ENCODE measurements at regions not wholly inside any gene's neighbourhood (a gene's known extent, or its start where the extent isn't known, plus 50 kb on each side); places are given as distances from the start of the nearest gene placed in this dataset.

DNA sequence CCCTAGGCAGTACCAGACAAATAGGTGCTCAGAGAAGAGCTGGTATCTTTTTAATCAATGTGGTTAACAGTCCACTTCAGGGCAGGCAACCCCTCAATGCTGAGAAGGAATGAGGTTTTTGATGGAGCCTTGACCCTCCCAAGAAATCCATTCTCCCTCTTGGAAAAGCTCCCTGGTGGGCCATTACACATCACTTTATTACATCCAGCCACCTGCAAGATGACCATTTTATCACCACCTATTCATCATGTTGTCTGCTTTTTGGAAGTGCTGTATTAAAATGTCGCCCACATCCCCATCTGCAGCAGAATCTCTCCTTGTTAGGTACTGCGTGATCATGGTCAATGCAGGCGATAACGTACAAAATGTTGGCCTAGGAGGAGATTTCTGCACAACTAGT is 614.7 kb upstream of the TMEM132C start:
- TF ChIP-seq, protein P1, sequence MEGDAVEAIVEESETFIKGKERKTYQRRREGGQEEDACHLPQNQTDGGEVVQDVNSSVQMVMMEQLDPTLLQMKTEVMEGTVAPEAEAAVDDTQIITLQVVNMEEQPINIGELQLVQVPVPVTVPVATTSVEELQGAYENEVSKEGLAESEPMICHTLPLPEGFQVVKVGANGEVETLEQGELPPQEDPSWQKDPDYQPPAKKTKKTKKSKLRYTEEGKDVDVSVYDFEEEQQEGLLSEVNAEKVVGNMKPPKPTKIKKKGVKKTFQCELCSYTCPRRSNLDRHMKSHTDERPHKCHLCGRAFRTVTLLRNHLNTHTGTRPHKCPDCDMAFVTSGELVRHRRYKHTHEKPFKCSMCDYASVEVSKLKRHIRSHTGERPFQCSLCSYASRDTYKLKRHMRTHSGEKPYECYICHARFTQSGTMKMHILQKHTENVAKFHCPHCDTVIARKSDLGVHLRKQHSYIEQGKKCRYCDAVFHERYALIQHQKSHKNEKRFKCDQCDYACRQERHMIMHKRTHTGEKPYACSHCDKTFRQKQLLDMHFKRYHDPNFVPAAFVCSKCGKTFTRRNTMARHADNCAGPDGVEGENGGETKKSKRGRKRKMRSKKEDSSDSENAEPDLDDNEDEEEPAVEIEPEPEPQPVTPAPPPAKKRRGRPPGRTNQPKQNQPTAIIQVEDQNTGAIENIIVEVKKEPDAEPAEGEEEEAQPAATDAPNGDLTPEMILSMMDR (IDR thresholded peaks at IDR 0.05; ENCODE audit: poor library complexity, severe bottlenecking), result no peak
- TF ChIP-seq EP300 (conservative IDR thresholded peaks at IDR 0.05; ENCODE audit: poor library complexity, severe bottlenecking), result no peak
- no peak for TF ChIP-seq EZH2 (IDR thresholded peaks at IDR 0.05; ENCODE audit: borderline replicate concordance, insufficient read depth, low read length, poor library complexity, severe bottlenecking)
- no peak for TF ChIP-seq TAF1 (IDR thresholded peaks at IDR 0.05; ENCODE audit: low read depth)
- TF ChIP-seq POLR2AphosphoS5 (IDR thresholded peaks at IDR 0.05), result no peak
